ENCODE measurements at regions not wholly inside any gene's neighbourhood (a gene's known extent, or its start where the extent isn't known, plus 50 kb on each side); places are given as distances from the start of the nearest gene placed in this dataset.

GRCh38 chr6:170132561-170132991 is 158.3 kb downstream of the DLL1 start:
- intact Hi-C loops (cut with micrococcal nuclease; ENCODE audit: unreplicated experiment): no loop called here
- Histone ChIP-seq H3K4me3 (ENCODE audit: low read depth, low read length, poor library complexity, severe bottlenecking) (no peak overlapping the region), H3K36me3 (ENCODE audit: insufficient read depth, low read length, poor library complexity, severe bottlenecking) (no peaks in the 10 kb centered on the region), H3K27me3 (replicated peaks; ENCODE audit: insufficient read depth, low read depth, low read length, poor library complexity) (no peaks in the 10 kb centered on the region), H3K9me3 (ENCODE audit: low read depth, low read length, poor library complexity, severe bottlenecking) (no peaks in the 10 kb centered on the region), H3K4me1 (ENCODE audit: insufficient read depth, low read length, poor library complexity, severe bottlenecking) (no peaks in the 10 kb centered on the region), H3K27ac (ENCODE audit: low read depth, low read length, poor library complexity, severe bottlenecking) (no peak overlapping the region)
- ChIA-PET CTCF (no interaction called here), POLR2A (ENCODE audit: low non-redundant PET) (no interaction called here)
- TF ChIP-seq CTCF (conservative IDR thresholded peaks at IDR 0.05; ENCODE audit: low read depth, low read length) (no peak), EZH2 (IDR thresholded peaks at IDR 0.05; ENCODE audit: borderline replicate concordance, low read depth, low read length, poor library complexity, severe bottlenecking) (no peak)
- BruUV-seq (replicated peaks): no TSS peak
- no peak for DNase-seq (ENCODE audit: low spot score)

GRCh38 chr6:170132011-170132521 is 158.8 kb downstream of the DLL1 start:
- no TSS peak for BruUV-seq (replicated peaks)
- POLR2A ChIA-PET (ENCODE audit: low non-redundant PET): no interaction called here

GRCh38 chr6:170131351-170131750 is 159.5 kb downstream of the DLL1 start:
- TF ChIP-seq EZH2 (IDR thresholded peaks at IDR 0.05; ENCODE audit: borderline replicate concordance, low read depth, low read length, poor library complexity, severe bottlenecking) (no peak), CTCF (conservative IDR thresholded peaks at IDR 0.05; ENCODE audit: low read depth, low read length) (no peak)
- ChIA-PET CTCF (no interaction called here), POLR2A (ENCODE audit: low non-redundant PET) (no interaction called here)
- Histone ChIP-seq H3K9me3 (ENCODE audit: low read depth, low read length, poor library complexity, severe bottlenecking) (no peaks in the 10 kb centered on the region), H3K4me1 (ENCODE audit: insufficient read depth, low read length, poor library complexity, severe bottlenecking) (no peaks in the 10 kb centered on the region), H3K27ac (ENCODE audit: low read depth, low read length, poor library complexity, severe bottlenecking) (no peak overlapping the region), H3K27me3 (replicated peaks; ENCODE audit: insufficient read depth, low read depth, low read length, poor library complexity) (no peaks in the 10 kb centered on the region), H3K4me3 (ENCODE audit: low read depth, low read length, poor library complexity, severe bottlenecking) (no peak overlapping the region), H3K36me3 (ENCODE audit: insufficient read depth, low read length, poor library complexity, severe bottlenecking) (no peaks in the 10 kb centered on the region)
- DNase-seq (ENCODE audit: low spot score): no peak
- BruUV-seq (replicated peaks): no TSS peak
- intact Hi-C loops (cut with micrococcal nuclease; ENCODE audit: unreplicated experiment): no loop called here

More at GRCh38 chr6:170132011-170132521, 158.8 kb downstream of the DLL1 start:
- H3K36me3 ChIP-seq (ENCODE audit: insufficient read depth, low read length, poor library complexity, severe bottlenecking): no peaks in the 10 kb centered on the region
- TF ChIP-seq EZH2 (IDR thresholded peaks at IDR 0.05; ENCODE audit: borderline replicate concordance, low read depth, low read length, poor library complexity, severe bottlenecking): no peak
- no peak for TF ChIP-seq CTCF (conservative IDR thresholded peaks at IDR 0.05; ENCODE audit: low read depth, low read length)
- no peaks in the 10 kb centered on the region for H3K27me3 ChIP-seq (replicated peaks; ENCODE audit: insufficient read depth, low read depth, low read length, poor library complexity)
- no peaks in the 10 kb centered on the region for H3K4me1 ChIP-seq (ENCODE audit: insufficient read depth, low read length, poor library complexity, severe bottlenecking)
- H3K27ac ChIP-seq (ENCODE audit: low read depth, low read length, poor library complexity, severe bottlenecking): no peak overlapping the region
- no peak for DNase-seq (ENCODE audit: low spot score)
- no peak overlapping the region for H3K4me3 ChIP-seq (ENCODE audit: low read depth, low read length, poor library complexity, severe bottlenecking)
- CTCF ChIA-PET: no interaction called here
- intact Hi-C loops (cut with micrococcal nuclease; ENCODE audit: unreplicated experiment): no loop called here
- no peaks in the 10 kb centered on the region for H3K9me3 ChIP-seq (ENCODE audit: low read depth, low read length, poor library complexity, severe bottlenecking)
